ENCODE measurements at regions not wholly inside any gene's neighbourhood (a gene's known extent, or its start where the extent isn't known, plus 50 kb on each side); places are given as distances from the start of the nearest gene placed in this dataset.

GRCh38 chr6:53424300-53424699 lies 75.5 kb upstream of the ELOVL5 start:
- TF ChIP-seq CTCF (conservative IDR thresholded peaks at IDR 0.05; ENCODE audit: low read depth, low read length) (no peak), CEBPB (IDR thresholded peaks at IDR 0.05; ENCODE audit: low read depth, low read length) (no peak), MAFK (IDR thresholded peaks at IDR 0.05; ENCODE audit: low read depth, low read length) (no peak), POLR2A (IDR thresholded peaks at IDR 0.05; ENCODE audit: low read depth, low read length) (no peak)
